Epithelial cell of esophagus (primary cell): ENCODE measurements at regions not wholly inside any gene's neighbourhood (a gene's known extent, or its start where the extent isn't known, plus 50 kb on each side); places are given as distances from the start of the nearest gene placed in this dataset.

Experiments used
- DNase-seq: peaks from one replicate; pipeline ENCODE4 v3.0.0; 2010; ENCODE audit warnings: low read depth
- H3K4me3 ChIP-seq: 2 replicates; pipeline ENCODE4 v1.5.1; 2011; ENCODE audit warnings: mild to moderate bottlenecking, low read length, control low read depth
- TF ChIP-seq, protein P1 (sequence below): IDR thresholded peaks from 2 replicates; pipeline ENCODE4 v1.5.1; 2011; ENCODE audit warnings: low read depth, mild to moderate bottlenecking, low read length, control low read depth, inconsistent platforms; ENCODE audit not compliant: insufficient read depth; ENCODE audit errors: missing control alignments

- no peak for DNase-seq
- TF ChIP-seq, protein P1, sequence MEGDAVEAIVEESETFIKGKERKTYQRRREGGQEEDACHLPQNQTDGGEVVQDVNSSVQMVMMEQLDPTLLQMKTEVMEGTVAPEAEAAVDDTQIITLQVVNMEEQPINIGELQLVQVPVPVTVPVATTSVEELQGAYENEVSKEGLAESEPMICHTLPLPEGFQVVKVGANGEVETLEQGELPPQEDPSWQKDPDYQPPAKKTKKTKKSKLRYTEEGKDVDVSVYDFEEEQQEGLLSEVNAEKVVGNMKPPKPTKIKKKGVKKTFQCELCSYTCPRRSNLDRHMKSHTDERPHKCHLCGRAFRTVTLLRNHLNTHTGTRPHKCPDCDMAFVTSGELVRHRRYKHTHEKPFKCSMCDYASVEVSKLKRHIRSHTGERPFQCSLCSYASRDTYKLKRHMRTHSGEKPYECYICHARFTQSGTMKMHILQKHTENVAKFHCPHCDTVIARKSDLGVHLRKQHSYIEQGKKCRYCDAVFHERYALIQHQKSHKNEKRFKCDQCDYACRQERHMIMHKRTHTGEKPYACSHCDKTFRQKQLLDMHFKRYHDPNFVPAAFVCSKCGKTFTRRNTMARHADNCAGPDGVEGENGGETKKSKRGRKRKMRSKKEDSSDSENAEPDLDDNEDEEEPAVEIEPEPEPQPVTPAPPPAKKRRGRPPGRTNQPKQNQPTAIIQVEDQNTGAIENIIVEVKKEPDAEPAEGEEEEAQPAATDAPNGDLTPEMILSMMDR = no peak
- H3K4me3 ChIP-seq = no peak overlapping the region
Measured at GRCh38 chr5:54628050-54628449, 110.5 kb downstream of the SNX18 start.

- TF ChIP-seq, protein P1 = no peak
- no peak for DNase-seq
- no peak overlapping the region for H3K4me3 ChIP-seq
Measured at GRCh38 chr5:54626407-54626806, 108.8 kb downstream of the SNX18 start.

DNA sequence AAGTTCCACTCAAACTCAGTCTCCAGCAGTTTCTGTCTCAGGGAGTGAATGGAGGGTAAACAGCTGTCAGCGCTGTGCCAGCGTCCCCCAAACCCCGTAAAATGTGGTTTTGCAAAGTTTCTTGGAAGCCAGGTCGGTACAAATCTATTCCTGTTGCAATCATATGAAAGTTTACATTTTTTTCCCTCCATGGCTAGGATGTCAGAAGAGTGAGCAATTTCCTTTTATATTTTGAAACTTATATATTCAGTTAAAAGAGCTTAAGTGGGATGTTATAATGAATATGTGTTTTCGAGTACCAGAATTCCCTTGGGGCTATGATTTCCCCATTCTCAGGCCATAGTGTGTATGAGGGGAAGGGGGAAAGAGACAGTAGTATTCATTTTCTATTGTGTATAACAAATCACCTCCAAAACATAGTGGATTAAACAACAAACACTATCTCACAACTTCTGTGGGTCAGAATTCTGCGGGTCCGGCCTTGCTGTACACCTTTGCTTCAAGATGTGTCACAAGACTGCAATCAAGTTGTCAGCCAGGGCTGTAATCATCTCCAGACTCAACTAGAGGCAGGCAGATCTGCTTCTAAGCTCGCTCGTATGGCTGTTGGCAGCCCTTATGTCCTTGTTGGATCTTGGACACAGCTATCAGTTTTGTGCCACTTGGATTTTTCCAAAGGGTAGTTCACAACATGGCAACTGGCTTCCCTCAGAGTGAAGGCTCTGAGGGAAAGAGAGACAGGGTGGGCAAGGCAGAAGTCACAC lies 107.4 kb downstream of the SNX18 start:
- H3K4me3 ChIP-seq = no peak overlapping the region
- TF ChIP-seq, protein P1 = no peak
- peak; percentile 32 for DNase-seq

DNA sequence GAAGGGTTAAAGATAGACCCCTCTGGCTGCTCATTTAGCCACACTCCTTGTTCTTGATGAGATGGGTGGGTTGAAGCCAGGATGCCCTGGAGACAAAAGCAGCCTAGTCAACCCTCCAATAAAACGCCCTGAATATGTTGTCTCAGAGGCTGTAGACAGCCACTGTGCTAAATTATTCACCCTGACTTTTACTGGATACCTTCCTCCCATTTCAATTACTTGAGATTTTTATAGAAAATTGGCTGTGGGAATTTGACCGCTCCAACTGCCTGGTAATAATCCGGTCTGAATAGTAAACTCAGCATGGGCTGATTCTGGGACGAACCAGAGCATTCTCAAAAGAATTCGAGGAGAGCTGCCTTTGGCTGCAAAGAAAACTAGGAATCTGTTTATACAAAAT lies 104.2 kb downstream of the SNX18 start:
- no peak overlapping the region for H3K4me3 ChIP-seq
- TF ChIP-seq, protein P1 = no peak
- DNase-seq = no peak

- DNase-seq = peak; percentile 47
- no peak overlapping the region for H3K4me3 ChIP-seq
- TF ChIP-seq, protein P1 = no peak
Measured at GRCh38 chr5:54621048-54621447, 103.5 kb downstream of the SNX18 start.

- DNase-seq = peak; percentile 59
- TF ChIP-seq, protein P1 = no peak
- no peak overlapping the region for H3K4me3 ChIP-seq
Measured at GRCh38 chr5:54620141-54620933, 102.8 kb downstream of the SNX18 start.
